ENCODE measurements at regions not wholly inside any gene's neighbourhood (a gene's known extent, or its start where the extent isn't known, plus 50 kb on each side); places are given as distances from the start of the nearest gene placed in this dataset.

GRCh38 chr4:18291981-18292380 is 270.4 kb upstream of the LCORL start:
- no peak for DNase-seq

- no peak for DNase-seq
Measured at GRCh38 chr4:18291256-18291655, 269.7 kb upstream of the LCORL start.

- no peak for DNase-seq
Measured at GRCh38 chr4:18285357-18285756, 263.8 kb upstream of the LCORL start.

- DNase-seq, result no peak
Measured at GRCh38 chr4:18278244-18278643, 256.7 kb upstream of the LCORL start.

GRCh38 chr4:18262832-18263231 is 241.3 kb upstream of the LCORL start:
- no peak for DNase-seq

- DNase-seq, result no peak
Measured at GRCh38 chr4:18252052-18252451, 230.5 kb upstream of the LCORL start.

- DNase-seq, result no peak
Measured at GRCh38 chr4:18250564-18250963, 229.0 kb upstream of the LCORL start.

GRCh38 chr4:18248611-18249010 is 227.1 kb upstream of the LCORL start:
- no peak for DNase-seq

GRCh38 chr4:18247189-18247588 is 225.6 kb upstream of the LCORL start:
- DNase-seq, result no peak

- DNase-seq, result no peak
Measured at GRCh38 chr4:18242919-18243693, 221.6 kb upstream of the LCORL start.

GRCh38 chr4:18241727-18242126 is 220.2 kb upstream of the LCORL start:
- no peak for DNase-seq

- no peak for DNase-seq
Measured at GRCh38 chr4:18234108-18234507, 212.6 kb upstream of the LCORL start.

GRCh38 chr4:18231726-18232125 is 210.2 kb upstream of the LCORL start:
- DNase-seq, result no peak

- DNase-seq, result no peak
Measured at GRCh38 chr4:18227880-18228279, 206.3 kb upstream of the LCORL start.

- DNase-seq, result no peak
Measured at GRCh38 chr4:18214411-18215055, 193.0 kb upstream of the LCORL start.

GRCh38 chr4:18213576-18214198 is 192.1 kb upstream of the LCORL start:
- DNase-seq, result peak in 1 of 3 donors; percentile 2

- DNase-seq, result no peak
Measured at GRCh38 chr4:18209448-18209847, 187.9 kb upstream of the LCORL start.

- no peak for DNase-seq
Measured at GRCh38 chr4:18203966-18204365, 182.4 kb upstream of the LCORL start.

- DNase-seq, result no peak
Measured at GRCh38 chr4:18202486-18202885, 180.9 kb upstream of the LCORL start.

GRCh38 chr4:18201885-18202284 is 180.3 kb upstream of the LCORL start:
- DNase-seq, result no peak

GRCh38 chr4:18198653-18199052 is 177.1 kb upstream of the LCORL start:
- DNase-seq, result no peak

GRCh38 chr4:18197467-18197866 is 175.9 kb upstream of the LCORL start:
- DNase-seq, result no peak

GRCh38 chr4:18194278-18194677 is 172.7 kb upstream of the LCORL start:
- DNase-seq, result no peak
